ENCODE measurements at regions not wholly inside any gene's neighbourhood (a gene's known extent, or its start where the extent isn't known, plus 50 kb on each side); places are given as distances from the start of the nearest gene placed in this dataset.

DNA sequence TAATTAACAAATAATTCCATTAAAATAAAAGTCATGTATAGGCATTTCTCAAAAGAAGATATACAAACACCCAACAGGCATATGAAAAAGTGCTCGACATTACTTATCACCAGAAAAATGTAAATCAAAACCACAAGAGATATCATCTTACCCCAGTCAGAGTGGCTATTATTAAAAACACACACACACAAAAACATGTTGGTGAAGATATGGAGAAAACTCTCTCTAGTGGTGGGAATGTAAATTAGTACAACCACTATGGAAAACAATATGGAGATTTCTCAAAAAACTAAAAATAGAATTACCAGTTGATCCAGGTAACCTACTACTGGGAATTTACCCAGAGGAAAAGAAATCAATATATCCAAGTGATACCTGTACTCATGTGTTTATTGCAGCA lies 966.3 kb upstream of the POU3F3 start:
- no peaks in the 10 kb centered on the region for H3K23me2 ChIP-seq (ENCODE audit: low read depth, low read length)
- H2AFZ ChIP-seq (ENCODE audit: low read length), result no peak overlapping the region
- no peaks in the 10 kb centered on the region for H3K9me3 ChIP-seq (ENCODE audit: insufficient read depth in 2 of 2, low read depth in 1 of 2, low read length in 1 of 2)
- H3K9ac ChIP-seq (replicated peaks in 1 of 4; ENCODE audit: extremely low read depth in 1 of 4, low read depth in 3 of 4, low read length in 3 of 4), result no peak overlapping the region
- no peaks in the 10 kb centered on the region for H3K79me2 ChIP-seq (ENCODE audit: control insufficient read depth in 1 of 2, insufficient read depth in 2 of 2, low read length in 2 of 2)
- H3K23ac ChIP-seq (ENCODE audit: insufficient read length), result no peak overlapping the region
- no peak overlapping the region for H2BK15ac ChIP-seq (ENCODE audit: low read length)
- no peak overlapping the region for H2AK5ac ChIP-seq (ENCODE audit: low read depth, low read length)
- H3K4ac ChIP-seq (replicated peaks; ENCODE audit: insufficient read length, low read depth, low read length), result no peak overlapping the region
- H3K27ac ChIP-seq (ENCODE audit: low read depth, low read length), result no peak overlapping the region
- H3K18ac ChIP-seq (ENCODE audit: extremely low read depth, low read length), result no peak overlapping the region
- H4K91ac ChIP-seq (replicated peaks; ENCODE audit: insufficient read length, low read length), result no peak overlapping the region
- H3K36me3 ChIP-seq (ENCODE audit: control insufficient read depth in 2 of 4, insufficient read depth in 4 of 4, low read length in 3 of 4), result no peaks in the 10 kb centered on the region
- no peaks in the 10 kb centered on the region for H3K79me1 ChIP-seq (ENCODE audit: low read depth, low read length)
- H2BK20ac ChIP-seq (ENCODE audit: low read length), result no peak overlapping the region
- no peak overlapping the region for H3K4me3 ChIP-seq (ENCODE audit: extremely low read depth in 1 of 4, insufficient read depth in 2 of 4, low read depth in 3 of 4, low read length in 4 of 4)
- H2BK120ac ChIP-seq (replicated peaks; ENCODE audit: low read depth, low read length), result no peak overlapping the region
- H4K5ac ChIP-seq (ENCODE audit: insufficient read length, low read depth, low read length), result no peak overlapping the region
- no peak overlapping the region for H3K56ac ChIP-seq (replicated peaks; ENCODE audit: insufficient read length, low read depth, low read length)
- CTCF ChIA-PET (ENCODE audit: partially characterized antibody), result no interaction called here
- WGBS, 2 experiments (ENCODE audit: extremely low coverage in 1 of 2, insufficient coverage in 1 of 2, insufficient read length in 1 of 2, insufficient replicate concordance in 2 of 2, low coverage in 1 of 2, low lambda C conversion rate in 2 of 2, missing lambda C conversion rate in 1 of 2), result 100% methylated on average over 1 of the region's 1 CpG; no CpG with 5 or more reads in 1 of the 2 experiments
- no peak overlapping the region for H2BK5ac ChIP-seq (ENCODE audit: low read depth, low read length)
- no peak overlapping the region for H2BK12ac ChIP-seq (ENCODE audit: low read depth, low read length)
- POLR2A ChIA-PET (ENCODE audit: partially characterized antibody), result no interaction called here
- FAIRE-seq (no peak), DNase-seq (ENCODE audit: low read depth in 1 of 2, low spot score in 2 of 2) (no peak)
- H4K20me1 ChIP-seq (replicated peaks in 1 of 2; ENCODE audit: control insufficient read depth in 1 of 2, insufficient read depth in 2 of 2, low read length in 2 of 2), result no peaks in the 10 kb centered on the region
- H3K4me1 ChIP-seq (replicated peaks in 1 of 4; ENCODE audit: control insufficient read depth in 3 of 4, insufficient read depth in 4 of 4, low read length in 3 of 4), result no peaks in the 10 kb centered on the region
- no peak overlapping the region for H3K14ac ChIP-seq (ENCODE audit: insufficient read length)
- H3K4me2 ChIP-seq (ENCODE audit: insufficient read depth in 1 of 2, low read depth in 2 of 2, low read length in 2 of 2), result no peak overlapping the region
- H3K27me3 ChIP-seq (replicated peaks in 1 of 4; ENCODE audit: control insufficient read depth in 3 of 4, extremely low read depth in 1 of 4, insufficient read depth in 3 of 4, low read length in 3 of 4), result peaks cover 0 to 1% (median 0%) of the 10 kb centered on the region in 4 experiments; a peak in 1 of 7 replicates
- no peak overlapping the region for H4K8ac ChIP-seq (ENCODE audit: extremely low read depth, insufficient read depth, low read length)
- TF ChIP-seq SIX5 (IDR thresholded peaks at IDR 0.05; ENCODE audit: low read depth, low read length) (no peak), NANOG (IDR thresholded peaks at IDR 0.05; ENCODE audit: insufficient read depth, low read depth, low read length, poor library complexity, severe bottlenecking) (no peak), USF2 (IDR thresholded peaks at IDR 0.05; ENCODE audit: low read length) (no peak), MAFK (IDR thresholded peaks at IDR 0.05; ENCODE audit: low read depth, low read length) (no peak), ASH2L (IDR thresholded peaks at IDR 0.05; ENCODE audit: low read length) (no peak), BRCA1 (IDR thresholded peaks at IDR 0.05; ENCODE audit: low read depth, low read length) (no peak), TEAD4 (IDR thresholded peaks at IDR 0.05; ENCODE audit: low read depth, low read length) (no peak), EP300 (IDR thresholded peaks at IDR 0.05; ENCODE audit: borderline replicate concordance in 1 of 2, low read depth in 2 of 2, low read length in 2 of 2) (no peak), CBX8 (IDR thresholded peaks at IDR 0.05; ENCODE audit: borderline replicate concordance, low read depth, low read length) (no peak), MAX (IDR thresholded peaks at IDR 0.05) (no peak)
- TF ChIP-seq, protein P1, sequence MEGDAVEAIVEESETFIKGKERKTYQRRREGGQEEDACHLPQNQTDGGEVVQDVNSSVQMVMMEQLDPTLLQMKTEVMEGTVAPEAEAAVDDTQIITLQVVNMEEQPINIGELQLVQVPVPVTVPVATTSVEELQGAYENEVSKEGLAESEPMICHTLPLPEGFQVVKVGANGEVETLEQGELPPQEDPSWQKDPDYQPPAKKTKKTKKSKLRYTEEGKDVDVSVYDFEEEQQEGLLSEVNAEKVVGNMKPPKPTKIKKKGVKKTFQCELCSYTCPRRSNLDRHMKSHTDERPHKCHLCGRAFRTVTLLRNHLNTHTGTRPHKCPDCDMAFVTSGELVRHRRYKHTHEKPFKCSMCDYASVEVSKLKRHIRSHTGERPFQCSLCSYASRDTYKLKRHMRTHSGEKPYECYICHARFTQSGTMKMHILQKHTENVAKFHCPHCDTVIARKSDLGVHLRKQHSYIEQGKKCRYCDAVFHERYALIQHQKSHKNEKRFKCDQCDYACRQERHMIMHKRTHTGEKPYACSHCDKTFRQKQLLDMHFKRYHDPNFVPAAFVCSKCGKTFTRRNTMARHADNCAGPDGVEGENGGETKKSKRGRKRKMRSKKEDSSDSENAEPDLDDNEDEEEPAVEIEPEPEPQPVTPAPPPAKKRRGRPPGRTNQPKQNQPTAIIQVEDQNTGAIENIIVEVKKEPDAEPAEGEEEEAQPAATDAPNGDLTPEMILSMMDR (IDR thresholded peaks at IDR 0.05; ENCODE audit: control extremely low read depth in 1 of 3, insufficient read depth in 1 of 3, low read depth in 1 of 3, low read length in 3 of 3), result no peak

All from H1 (cell line).